CD4-positive, alpha-beta T cell (primary cell): ENCODE measurements at regions not wholly inside any gene's neighbourhood (a gene's known extent, or its start where the extent isn't known, plus 50 kb on each side); places are given as distances from the start of the nearest gene placed in this dataset.
A peak's percentile ranks its signal among the peaks of the same experiment; 100 is the strongest.

Source experiments
- ATAC-seq: fragments of 200-7000 bp; cut with Tn5 transposase; one replicate; pipeline ENCODE4 v1.10.0; 2022; ENCODE audit warnings: mild to moderate bottlenecking; ENCODE audit not compliant: poor library complexity
- CTCF ChIA-PET: fragments of 350-600 bp; sonication (Branson Sonifier 250); formaldehyde crosslinking; loops from one replicate; lab custom pipeline; 2021; ENCODE audit warnings: antibody characterized with exemption, inconsistent platforms; lab: Charles Lee
- POLR2A ChIA-PET: fragments of 350-600 bp; sonication (Branson Sonifier 250); formaldehyde crosslinking; loops from one replicate; lab custom pipeline; 2021; ENCODE audit warnings: antibody characterized with exemption, inconsistent platforms; lab: Charles Lee
- DNase-seq, 14 experiments: peaks; one replicate each; pipeline ENCODE4 v3.0.0-alpha.2; 2013 to 2020; ENCODE audit warnings: mixed read lengths in 2 of 14
- H3K27ac ChIP-seq, 2 donors: one replicate each; pipeline versions ENCODE4 v1.5.1 to v1.7.0; 2013; ENCODE audit warnings: low read length in 2 of 2, low read depth in 1 of 2, mild to moderate bottlenecking in 1 of 2
- H3K27me3 ChIP-seq, 2 experiments: 1 replicate in 1 of 2; 2 replicates in 1 of 2; pipeline versions ENCODE4 v1.6.1 to v1.7.0; 2013; ENCODE audit warnings: low read length in 2 of 2, control low read depth in 1 of 2, mild to moderate bottlenecking in 1 of 2, moderate library complexity in 1 of 2; ENCODE audit not compliant: insufficient read depth in 2 of 2, control insufficient read depth in 1 of 2
- H3K36me3 ChIP-seq: one replicate; pipeline ENCODE4 v1.6.1; 2013; ENCODE audit warnings: low read length, control low read depth; ENCODE audit not compliant: insufficient read depth
- H3K4me1 ChIP-seq: one replicate; pipeline ENCODE4 v1.6.1; 2013; ENCODE audit warnings: low read length, control low read depth; ENCODE audit not compliant: insufficient read depth
- H3K4me3 ChIP-seq: one replicate; pipeline ENCODE4 v1.5.1; 2013; ENCODE audit warnings: mild to moderate bottlenecking, low read length, moderate library complexity
- H3K9me3 ChIP-seq, 2 experiments: 1 replicate in 1 of 2; 2 replicates in 1 of 2; pipeline versions ENCODE4 v1.6.1 to v1.7.0; 2013; ENCODE audit warnings: low read length in 2 of 2, mild to moderate bottlenecking in 2 of 2, control low read depth in 1 of 2, moderate library complexity in 1 of 2; ENCODE audit not compliant: control insufficient read depth in 1 of 2, insufficient read depth in 1 of 2
- H3K27ac Mint-ChIP-seq: one replicate; pipeline ENCODE4 v1.8.0; 2020; ENCODE audit warnings: mixed read lengths
- H3K27me3 Mint-ChIP-seq: one replicate; pipeline ENCODE4 v1.8.0; 2021; ENCODE audit warnings: mixed read lengths
- H3K36me3 Mint-ChIP-seq: one replicate; pipeline ENCODE4 v1.8.0; 2021; ENCODE audit warnings: low read depth, mixed read lengths
- H3K4me1 Mint-ChIP-seq: one replicate; pipeline ENCODE4 v1.8.0; 2021; ENCODE audit warnings: low read depth, mixed read lengths
- H3K4me3 Mint-ChIP-seq: one replicate; pipeline ENCODE4 v1.8.0; 2020; ENCODE audit warnings: mild to moderate bottlenecking, mixed read lengths
- H3K9me3 Mint-ChIP-seq: one replicate; pipeline ENCODE4 v1.8.0; 2020; ENCODE audit warnings: mixed read lengths
- CTCF ChIP-seq: fragments of 200-600 bp; IDR thresholded peaks from one replicate; pipeline ENCODE4 v1.8.0; 2022; ENCODE audit warnings: antibody characterized with exemption, mild to moderate bottlenecking
- intact Hi-C, 2 experiments: fragments of 100-400 bp; cut with DNase I in 1 of 2; cut with micrococcal nuclease in 1 of 2; formaldehyde crosslinking; loops; one replicate each; pipeline versions ENCODE4 v1.15.1 to v1.9.0; 2023 to 2025; cut with DNase I, micrococcal nuclease

DNA sequence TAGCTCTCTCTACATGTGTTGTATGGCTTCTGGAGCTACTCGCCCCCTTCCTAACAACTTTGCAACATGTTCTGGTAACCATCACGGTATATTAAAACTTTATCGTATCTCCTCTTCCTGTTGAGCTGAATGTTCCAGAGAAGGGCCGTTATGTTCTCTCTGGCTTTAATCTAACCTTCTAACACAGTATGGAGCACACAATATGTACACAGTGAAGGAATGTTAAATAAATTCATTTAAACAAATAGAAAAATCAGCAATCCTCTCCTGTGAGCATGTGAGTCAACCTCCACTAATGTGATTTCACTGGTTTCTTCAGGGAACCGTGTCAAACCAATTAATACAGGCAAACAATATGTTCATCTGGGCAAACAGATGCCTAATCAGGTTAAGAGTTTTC is 319.5 kb upstream of the OR4E1 start:
- H3K36me3 ChIP-seq: no peaks in the 10 kb centered on the region
- no peak overlapping the region for H3K27ac ChIP-seq
- no peaks in the 10 kb centered on the region for H3K27me3 Mint-ChIP-seq
- POLR2A ChIA-PET: interaction anchor here (0.8 to 2.2 kb wide), 5 partner anchors 10 to 563 kb away, joined by 3 to 10 read pairs (median 3); no protein-coding TSS in a partner anchor
- H3K4me1 ChIP-seq: peaks cover 6% of the 10 kb centered on the region
- H3K9me3 ChIP-seq: no peaks in the 10 kb centered on the region
- no peaks in the 10 kb centered on the region for H3K27me3 ChIP-seq
- peaks cover 31% of the 10 kb centered on the region for H3K4me1 Mint-ChIP-seq
- no peaks in the 10 kb centered on the region for H3K9me3 Mint-ChIP-seq
- CTCF ChIA-PET: interaction anchor here (1.9 to 2.0 kb wide), 2 partner anchors 15 to 577 kb away, joined by 4 to 5 read pairs; no protein-coding TSS in a partner anchor
- no peak for ATAC-seq
- H3K4me3 Mint-ChIP-seq: peak overlapping the region; percentile 79
- peaks cover 5% of the 10 kb centered on the region for H3K36me3 Mint-ChIP-seq
- peak overlapping the region; percentile 29 for H3K4me3 ChIP-seq
- DNase-seq: no peak
- intact Hi-C loops: loop anchor here (10.0 kb wide), 3 partner anchors 502 to 562 kb away; no protein-coding TSS in a partner anchor
- no peak for TF ChIP-seq CTCF
- H3K27ac Mint-ChIP-seq: peak overlapping the region; percentile 77

DNA sequence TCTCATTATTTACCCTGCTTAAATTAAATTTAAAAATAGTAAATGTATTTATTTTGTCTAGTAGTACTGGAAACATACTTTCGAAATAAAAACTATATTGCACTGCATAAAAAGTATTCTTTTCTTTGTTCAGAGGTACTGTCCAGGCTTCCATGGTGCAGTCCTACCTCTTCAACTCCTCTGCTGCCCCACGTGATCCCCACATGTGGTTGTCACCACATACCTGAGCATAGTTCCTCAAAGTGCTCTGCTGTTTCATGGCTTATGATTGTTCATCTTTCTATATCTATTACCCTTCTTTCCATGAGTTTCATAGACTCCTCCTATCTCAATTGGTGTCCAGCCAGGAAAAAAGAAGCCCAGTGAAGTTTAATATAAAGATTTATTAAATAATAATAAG is 317.5 kb upstream of the OR4E1 start:
- no peaks in the 10 kb centered on the region for H3K36me3 Mint-ChIP-seq
- ATAC-seq: peak; percentile 39
- peak in 3 of 14 experiments; percentile 26 to 36 (median 34) for DNase-seq
- H3K9me3 Mint-ChIP-seq: no peaks in the 10 kb centered on the region
- H3K4me3 Mint-ChIP-seq: peak overlapping the region; percentile 65
- TF ChIP-seq CTCF: no peak
- H3K27me3 ChIP-seq: no peaks in the 10 kb centered on the region
- H3K4me1 ChIP-seq: peaks cover 6% of the 10 kb centered on the region
- intact Hi-C loops: loop anchor here (10.0 kb wide), 3 partner anchors 504 to 564 kb away; no protein-coding TSS in a partner anchor
- POLR2A ChIA-PET: interaction anchor here (0.7 to 2.5 kb wide), 7 partner anchors 9 to 579 kb away, joined by 5 to 13 read pairs (median 9); no protein-coding TSS in a partner anchor
- H3K27ac Mint-ChIP-seq: peak overlapping the region; percentile 77
- CTCF ChIA-PET: interaction anchor here (0.9 to 4.1 kb wide), 5 partner anchors 13 to 579 kb away, joined by 4 to 15 read pairs (median 7); no protein-coding TSS in a partner anchor
- no peaks in the 10 kb centered on the region for H3K27me3 Mint-ChIP-seq
- H3K36me3 ChIP-seq: no peaks in the 10 kb centered on the region
- no peaks in the 10 kb centered on the region for H3K9me3 ChIP-seq
- H3K27ac ChIP-seq: no peak overlapping the region
- peak overlapping the region; percentile 47 for H3K4me3 ChIP-seq
- H3K4me1 Mint-ChIP-seq: peaks cover 24% of the 10 kb centered on the region

- Mint-ChIP-seq H3K4me3 (peak overlapping the region; percentile 79), H3K27me3 (no peaks in the 10 kb centered on the region), H3K27ac (peak overlapping the region; percentile 54), H3K4me1 (peaks cover 18% of the 10 kb centered on the region), H3K36me3 (no peaks in the 10 kb centered on the region), H3K9me3 (no peaks in the 10 kb centered on the region)
- CTCF ChIA-PET: interaction anchor here (0.9 to 4.1 kb wide), 8 partner anchors 12 to 580 kb away, joined by 3 to 18 read pairs (median 6); no protein-coding TSS in a partner anchor
- Histone ChIP-seq H3K9me3 (no peaks in the 10 kb centered on the region), H3K4me1 (peaks cover 6% of the 10 kb centered on the region), H3K4me3 (peak overlapping the region; percentile 47), H3K27ac (no peak overlapping the region), H3K27me3 (no peaks in the 10 kb centered on the region), H3K36me3 (no peaks in the 10 kb centered on the region)
- DNase-seq (peak in 3 of 14 experiments; percentile 44 to 55 (median 53)), ATAC-seq (peak; percentile 60)
- POLR2A ChIA-PET: interaction anchor here (1.0 to 2.5 kb wide), 10 partner anchors 10 to 580 kb away, joined by 3 to 13 read pairs (median 8); no protein-coding TSS in a partner anchor
- peak; percentile 35 for TF ChIP-seq CTCF
- intact Hi-C loops: loop anchor here (10.0 kb wide), 3 partner anchors 505 to 565 kb away; no protein-coding TSS in a partner anchor
Observed at GRCh38 chr14:21990116-21990515, 316.5 kb upstream of the OR4E1 start.
